Left lung (tissue), 4 donors: ENCODE measurements at regions not wholly inside any gene's neighbourhood (a gene's known extent, or its start where the extent isn't known, plus 50 kb on each side); places are given as distances from the start of the nearest gene placed in this dataset.
"Not testable (repeated sequence)": the region's sequence is repeated elsewhere in the genome, so short reads cannot be mapped to it uniquely, and the experiment has no call there.

ENCODE experiments used
- ATAC-seq: fragments of 200-7000 bp; cut with Tn5 transposase; one replicate; pipeline ENCODE4 v1.9.1; 2020; ENCODE audit warnings: moderate library complexity
- DNase-seq, 4 donors: peaks; one replicate each; pipeline ENCODE4 v3.0.0-alpha.2; 2013 to 2020
- H3K27ac ChIP-seq, 2 donors: fragments of 200-600 bp; sonication (generic) in 1 of 2; one replicate each; pipeline versions ENCODE4 v1.5.0 to v1.8.0; 2020 to 2021
- H3K27me3 ChIP-seq, 2 donors: fragments of 200-600 bp; sonication (generic) in 1 of 2; one replicate each; pipeline versions ENCODE4 v1.5.0 to v1.8.0; 2020 to 2021
- H3K36me3 ChIP-seq, 2 donors: fragments of 200-600 bp; sonication (generic) in 1 of 2; one replicate each; pipeline versions ENCODE4 v1.5.0 to v1.8.0; 2020 to 2021
- H3K4me1 ChIP-seq, 2 donors: fragments of 200-600 bp; one replicate each; pipeline ENCODE4 v1.8.0; 2021
- H3K4me3 ChIP-seq, 2 donors: fragments of 200-600 bp; sonication (generic) in 1 of 2; one replicate each; pipeline versions ENCODE4 v1.5.0 to v1.8.0; 2020 to 2021; ENCODE audit warnings: mild to moderate bottlenecking in 1 of 2
- H3K9me3 ChIP-seq, 2 donors: fragments of 200-600 bp; sonication (generic) in 1 of 2; one replicate each; pipeline versions ENCODE4 v1.5.0 to v1.8.0; 2020 to 2021
- CTCF ChIP-seq, 2 donors: fragments of 200-600 bp; sonication (generic) in 1 of 2; IDR thresholded peaks; one replicate each; pipeline versions ENCODE4 v1.5.0 to v1.8.0; 2021; ENCODE audit warnings: antibody characterized with exemption in 2 of 2
- intact Hi-C, 2 donors: fragments of 100-400 bp; cut with DNase I; formaldehyde crosslinking; loops; one replicate each; pipeline versions ENCODE4 v1.11.2 to v1.14.2; 2022
- donor health status: DM: no; HTN: yes; CAD: no.
- donor health status: DM: no; HTN: no; CAD: no.

GRCh38 chrX:150228431-150228830 is 134.7 kb upstream of the MAMLD1 start:
- Histone ChIP-seq H3K27me3 (no peaks in the 10 kb centered on the region), H3K36me3 (no peaks in the 10 kb centered on the region), H3K4me1 (no peaks in the 10 kb centered on the region), H3K27ac (no peak overlapping the region), H3K9me3 (no peaks in the 10 kb centered on the region), H3K4me3 (no peak overlapping the region)
- intact Hi-C loops, result no loop called here
- DNase-seq, result no peak
- no peak for ATAC-seq
- no peak for TF ChIP-seq CTCF (IDR thresholded peaks at IDR 0.05)

- H3K4me1 ChIP-seq, result no peaks in the 10 kb centered on the region
- intact Hi-C loops, result no loop called here
- no peak for TF ChIP-seq CTCF (IDR thresholded peaks at IDR 0.05)
- ATAC-seq (no peak), DNase-seq (no peak)
- H3K27me3 ChIP-seq, result no peaks in the 10 kb centered on the region
- H3K9me3 ChIP-seq, result no peaks in the 10 kb centered on the region
- H3K4me3 ChIP-seq, result no peak overlapping the region
- no peak overlapping the region for H3K27ac ChIP-seq
- no peaks in the 10 kb centered on the region for H3K36me3 ChIP-seq
These were observed 134.1 kb upstream of the MAMLD1 start for GRCh38 chrX:150229030-150229429.

- intact Hi-C loops, result no loop called here
- H3K27me3 ChIP-seq, result no peaks in the 10 kb centered on the region
- no peak overlapping the region for H3K27ac ChIP-seq
- no peak for DNase-seq
- no peaks in the 10 kb centered on the region for H3K36me3 ChIP-seq
- no peaks in the 10 kb centered on the region for H3K4me1 ChIP-seq
- TF ChIP-seq CTCF (IDR thresholded peaks at IDR 0.05), result no peak
- no peaks in the 10 kb centered on the region for H3K9me3 ChIP-seq
- no peak for ATAC-seq
- no peak overlapping the region for H3K4me3 ChIP-seq
These were observed 133.6 kb upstream of the MAMLD1 start for GRCh38 chrX:150229481-150229880.

- DNase-seq, ATAC-seq, H3K4me3 ChIP-seq, intact Hi-C loops, H3K4me1 ChIP-seq, H3K27me3 ChIP-seq, H3K9me3 ChIP-seq, H3K36me3 ChIP-seq, H3K27ac ChIP-seq: not testable (repeated sequence)
These were observed 132.2 kb upstream of the MAMLD1 start for GRCh38 chrX:150230952-150231351.

- H3K27me3 ChIP-seq, H3K9me3 ChIP-seq, H3K4me3 ChIP-seq, DNase-seq, H3K36me3 ChIP-seq, intact Hi-C loops, ATAC-seq, H3K27ac ChIP-seq, H3K4me1 ChIP-seq: not testable (repeated sequence)
These were observed 131.7 kb upstream of the MAMLD1 start for GRCh38 chrX:150231368-150231767.

GRCh38 chrX:150232222-150232621 is 130.9 kb upstream of the MAMLD1 start:
- intact Hi-C loops, DNase-seq, H3K4me1 ChIP-seq, H3K27me3 ChIP-seq, ATAC-seq, H3K4me3 ChIP-seq, H3K36me3 ChIP-seq, H3K9me3 ChIP-seq, H3K27ac ChIP-seq: not testable (repeated sequence)

GRCh38 chrX:150234126-150234525 is 129.0 kb upstream of the MAMLD1 start:
- ATAC-seq, result no peak
- TF ChIP-seq CTCF (IDR thresholded peaks at IDR 0.05), result no peak

More at GRCh38 chrX:150234126-150234525, 129.0 kb upstream of the MAMLD1 start:
- Histone ChIP-seq H3K36me3 (no peaks in the 10 kb centered on the region), H3K4me1 (no peaks in the 10 kb centered on the region), H3K27me3 (no peaks in the 10 kb centered on the region), H3K27ac (no peak overlapping the region), H3K9me3 (no peaks in the 10 kb centered on the region), H3K4me3 (no peak overlapping the region)
- DNase-seq, result no peak
- intact Hi-C loops, result no loop called here
